GM04503 (cell line): ENCODE measurements at regions not wholly inside any gene's neighbourhood (a gene's known extent, or its start where the extent isn't known, plus 50 kb on each side); places are given as distances from the start of the nearest gene placed in this dataset.

ENCODE experiments used
- DNase-seq: peaks from one replicate; pipeline ENCODE4 v3.0.0-alpha.2; 2012; ENCODE audit warnings: low read depth

GRCh38 chr6:118761645-118762044, 110.3 kb upstream of the CEP85L start:
- no peak for DNase-seq

GRCh38 chr6:118758946-118759345, 107.6 kb upstream of the CEP85L start:
- no peak for DNase-seq

- no peak for DNase-seq
Measured at GRCh38 chr6:118755941-118756646, 104.7 kb upstream of the CEP85L start.

DNA sequence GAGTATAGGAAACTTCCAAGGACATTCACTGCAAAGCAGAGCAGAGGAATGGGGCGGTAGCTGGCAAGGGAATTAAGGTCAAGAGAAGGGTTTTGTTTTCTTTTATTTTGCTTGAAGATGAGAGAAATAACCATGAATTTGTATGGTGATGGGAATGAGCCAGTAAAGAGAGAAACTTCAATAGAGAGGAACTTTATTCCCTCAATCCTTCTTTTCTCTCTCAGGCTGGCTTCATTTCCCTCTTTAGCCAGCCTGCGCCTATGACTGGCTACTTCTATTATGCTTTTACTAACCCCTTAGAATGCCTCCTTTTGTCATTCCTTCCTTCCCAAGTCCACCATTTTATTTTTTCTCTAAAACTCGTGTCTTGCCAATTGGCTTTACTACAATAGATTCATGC, 101.4 kb upstream of the CEP85L start:
- DNase-seq, result no peak

DNA sequence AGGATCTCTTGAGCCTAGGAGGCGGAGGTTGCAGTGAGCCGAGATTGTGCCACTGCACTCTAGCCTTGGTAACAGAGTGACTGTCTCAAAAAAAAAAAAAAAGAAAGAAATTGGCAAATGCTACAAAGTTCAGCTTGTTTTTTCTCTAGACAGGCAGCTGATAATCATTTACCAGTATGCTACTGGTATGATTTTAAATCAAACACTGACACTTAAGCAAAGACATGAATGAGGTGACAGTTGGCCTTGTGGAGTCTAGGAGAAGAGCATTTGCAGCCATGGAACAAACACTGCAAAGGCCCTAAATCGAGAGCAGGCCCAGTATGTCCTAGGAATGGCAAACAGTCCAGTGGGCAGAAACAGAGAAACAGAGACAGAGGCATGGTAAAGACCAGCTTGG, 99.7 kb upstream of the CEP85L start:
- DNase-seq, result no peak

- DNase-seq, result no peak
Measured at GRCh38 chr6:118750143-118750542, 98.8 kb upstream of the CEP85L start.

- peak; percentile 20 for DNase-seq
Measured at GRCh38 chr6:118748311-118749062, 97.1 kb upstream of the CEP85L start.

DNA sequence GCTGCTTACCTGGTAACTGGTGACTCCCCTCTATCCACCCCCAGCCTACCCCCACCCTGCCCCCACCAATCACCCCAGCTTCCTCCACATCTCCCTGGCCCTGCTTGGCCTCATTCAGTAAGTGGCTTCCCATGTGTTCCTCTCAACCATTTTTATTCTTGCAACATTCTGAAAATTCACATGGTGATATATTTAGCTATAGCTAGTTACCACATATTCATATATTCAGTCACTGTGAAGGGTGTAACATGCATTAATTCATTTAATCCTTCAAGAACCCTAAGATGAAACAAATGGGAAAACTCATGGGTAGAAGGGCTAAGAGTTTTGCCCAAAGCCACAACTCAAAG, 95.4 kb upstream of the CEP85L start:
- DNase-seq, result no peak

DNA sequence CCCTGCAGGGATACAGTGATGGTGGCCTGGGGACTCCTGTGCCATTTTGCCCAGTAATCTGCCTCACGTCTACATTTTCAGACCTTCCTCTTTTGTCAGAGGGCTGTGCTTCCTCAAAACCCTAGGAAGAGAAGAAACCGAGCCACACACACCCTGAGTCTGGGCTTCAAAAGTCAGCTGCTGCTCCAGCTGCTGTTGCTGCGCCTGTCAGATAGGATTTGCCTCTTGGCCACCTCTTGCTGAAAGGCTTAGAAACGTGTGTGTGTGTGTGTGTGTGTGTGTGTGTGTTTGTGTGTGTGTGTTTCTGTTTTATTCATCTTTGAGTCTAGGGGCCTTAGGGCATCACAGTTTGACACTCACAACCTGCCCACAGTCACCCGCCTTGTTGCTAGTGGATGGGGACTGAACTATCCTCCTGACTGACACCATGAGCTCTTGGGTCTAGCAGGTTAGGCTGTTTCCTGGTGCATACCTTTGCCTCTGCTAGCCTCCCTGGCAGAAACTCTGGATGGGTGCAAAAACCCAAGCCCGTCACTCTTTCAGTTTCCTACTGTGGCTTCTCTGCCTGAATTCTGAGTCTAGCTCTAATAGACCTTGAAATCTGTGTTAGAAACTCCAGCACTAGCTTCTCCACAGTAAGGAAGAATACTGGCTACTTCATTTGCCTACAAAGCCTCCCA, 94.9 kb upstream of the CEP85L start:
- no peak for DNase-seq

DNA sequence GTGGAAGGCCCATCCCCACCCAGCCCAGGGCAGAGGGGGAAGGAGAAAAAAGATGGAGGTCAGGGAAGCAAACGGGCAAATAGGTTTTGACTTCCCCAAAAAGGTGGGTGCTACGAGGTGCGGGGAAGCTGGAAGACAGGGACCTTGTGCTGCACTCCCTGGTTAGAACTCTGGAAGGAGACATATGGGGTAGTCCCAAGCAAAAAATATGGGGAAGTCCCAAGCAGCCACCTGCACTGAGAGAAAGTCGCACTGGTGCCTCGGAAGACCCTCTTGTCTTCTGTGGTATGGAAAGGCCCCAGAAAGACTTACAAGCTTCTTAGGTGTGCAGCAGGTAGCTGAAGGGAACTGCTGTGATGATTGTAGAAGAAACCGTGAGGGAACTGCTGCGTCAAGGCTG, 93.8 kb upstream of the CEP85L start:
- DNase-seq, result no peak

GRCh38 chr6:118744261-118744941, 93.0 kb upstream of the CEP85L start:
- DNase-seq, result peak; percentile 61

DNA sequence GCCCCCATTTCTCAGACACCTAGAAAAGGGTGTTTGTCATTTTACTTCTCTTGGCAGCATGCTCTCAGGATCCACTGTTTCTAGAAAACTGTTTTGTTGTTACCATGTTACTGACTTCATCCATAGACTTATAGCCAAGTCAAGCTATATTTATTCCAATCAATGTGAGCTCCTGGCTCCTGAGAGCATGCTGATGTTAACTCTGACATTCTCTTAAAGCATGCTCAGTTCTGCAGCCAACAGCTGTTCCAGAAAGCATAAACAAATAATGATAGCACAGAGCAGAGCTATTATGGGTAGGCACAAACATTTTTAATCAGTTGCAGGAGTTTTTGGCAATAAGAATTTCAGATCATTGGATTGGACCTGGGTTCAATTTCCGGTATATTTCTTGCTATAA, 92.4 kb upstream of the CEP85L start:
- peak; percentile 48 for DNase-seq

GRCh38 chr6:118740372-118740771, 89.0 kb upstream of the CEP85L start:
- DNase-seq, result no peak

GRCh38 chr6:118739696-118740353, 88.4 kb upstream of the CEP85L start:
- no peak for DNase-seq

DNA sequence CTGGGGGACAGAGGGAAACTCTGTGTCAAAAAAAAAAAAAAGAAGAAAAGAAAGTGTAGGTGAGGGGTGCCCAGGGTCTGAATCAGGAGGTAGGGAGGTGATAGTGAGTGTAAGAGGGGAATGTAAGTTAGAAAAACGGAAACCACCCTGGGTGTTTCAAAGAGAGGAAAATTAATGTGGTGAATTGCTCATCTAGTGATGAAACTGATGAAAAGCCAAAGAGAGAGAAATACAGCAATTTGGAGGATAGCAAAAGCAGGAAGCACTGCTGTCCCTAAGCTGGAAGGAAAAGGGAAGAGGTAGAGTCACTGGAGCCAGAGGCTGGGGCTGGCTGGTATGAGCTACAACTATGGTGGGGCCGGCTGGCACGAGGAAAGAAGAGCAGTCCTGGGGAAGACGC, 85.0 kb upstream of the CEP85L start:
- DNase-seq, result no peak

DNA sequence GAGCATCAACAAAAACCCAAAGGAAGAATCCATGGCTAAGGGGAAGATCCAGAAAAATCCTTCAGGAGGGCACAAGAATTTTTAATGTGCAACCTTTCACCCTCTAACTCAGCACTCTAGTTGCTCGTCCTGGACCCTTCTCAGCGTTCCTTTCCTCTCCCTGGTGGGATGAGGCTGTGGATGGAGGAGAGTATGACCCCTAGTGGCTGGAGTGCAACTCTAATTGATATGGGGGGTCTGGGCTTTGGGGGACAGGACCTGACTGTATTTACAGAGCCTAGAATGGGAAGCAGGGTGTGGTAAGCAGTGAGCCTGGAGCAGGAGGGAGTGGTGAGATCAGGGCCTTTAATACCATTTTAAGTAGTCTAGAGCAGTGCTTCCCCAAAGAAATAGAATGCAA, 83.9 kb upstream of the CEP85L start:
- DNase-seq, result no peak

DNA sequence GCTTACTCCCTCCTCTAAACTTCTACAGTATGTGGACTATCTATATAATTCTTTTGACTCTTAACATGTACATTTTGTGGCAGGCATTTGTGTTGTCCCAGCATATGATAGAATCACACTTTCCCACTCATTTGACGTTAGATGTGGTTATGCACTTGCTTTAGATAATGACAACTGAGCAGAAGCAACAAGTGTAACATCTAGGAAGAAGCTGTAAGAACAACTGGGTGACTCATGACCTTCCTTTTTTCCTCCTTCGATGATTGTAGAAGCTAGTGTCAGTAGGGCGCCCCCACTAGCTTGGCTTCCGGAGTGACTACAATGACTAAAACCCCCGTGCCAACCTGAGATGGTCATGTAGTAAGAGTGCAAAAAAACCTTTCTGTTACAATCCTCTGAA, 74.6 kb upstream of the CEP85L start:
- no peak for DNase-seq

DNA sequence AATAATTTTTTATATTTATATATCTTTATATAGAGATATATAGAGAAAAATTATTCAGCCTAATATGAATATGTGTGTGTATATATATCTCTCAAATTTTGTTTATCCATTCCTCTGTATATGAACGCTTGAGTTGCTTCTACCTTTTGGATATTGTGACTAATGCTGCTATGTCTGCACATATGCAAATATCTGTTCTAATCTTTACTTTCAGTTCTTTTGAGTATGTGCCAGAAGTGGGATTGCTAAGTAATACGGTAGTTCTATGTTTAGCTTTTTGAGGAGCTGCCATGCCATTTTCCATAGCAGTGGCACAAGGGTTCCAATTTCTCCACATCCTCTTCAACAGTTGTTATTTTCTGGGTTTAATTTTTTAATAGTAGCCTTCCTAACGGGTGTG, 72.8 kb upstream of the CEP85L start:
- DNase-seq, result no peak

DNA sequence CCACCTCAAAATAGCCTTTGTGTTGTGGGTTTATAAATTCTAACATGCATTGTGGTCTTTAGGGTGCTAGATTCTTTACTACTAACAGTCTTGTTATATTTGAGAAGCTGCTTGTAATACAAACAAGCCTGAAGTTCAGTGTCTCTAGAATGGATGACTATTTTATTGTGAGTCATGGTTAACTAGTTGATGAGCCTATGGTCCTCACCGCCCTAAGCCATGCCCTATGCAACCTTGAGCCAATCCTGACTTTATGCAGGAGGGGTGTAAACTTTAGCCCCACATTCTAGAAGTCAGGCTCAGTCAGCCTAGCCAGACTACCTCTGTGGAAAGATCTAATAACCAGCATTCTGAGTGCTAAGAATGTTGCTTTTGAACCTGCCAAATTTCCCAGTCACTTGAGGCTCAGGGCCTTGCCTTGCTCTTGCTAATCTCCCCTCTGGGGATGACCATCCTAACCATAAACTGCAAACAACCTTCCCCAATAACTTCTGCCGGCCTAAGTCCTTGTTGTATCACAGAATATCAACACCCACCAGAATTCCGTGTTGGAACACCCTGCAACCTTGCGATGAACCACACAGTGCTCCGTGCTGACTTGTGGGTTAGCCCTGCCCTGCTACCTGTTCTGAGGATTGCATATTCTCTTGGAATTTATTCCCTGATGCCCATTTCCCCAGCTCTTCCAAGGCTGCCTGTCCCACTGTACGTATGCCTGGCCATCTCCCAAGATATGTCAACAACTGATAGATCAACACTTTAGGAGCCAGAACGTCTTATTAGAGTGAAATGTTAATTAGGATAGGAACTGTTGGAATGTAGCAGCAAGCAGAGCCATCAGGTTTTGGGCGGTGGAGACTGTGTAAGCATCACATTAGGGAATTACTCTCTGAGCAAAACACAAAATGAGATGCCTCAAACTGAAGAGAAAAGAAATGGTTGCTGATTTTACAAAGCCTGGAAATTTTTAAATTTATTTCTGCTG, 71.7 kb upstream of the CEP85L start:
- DNase-seq, result no peak

GRCh38 chr6:118720125-118720473, 68.7 kb upstream of the CEP85L start:
- no peak for DNase-seq
